WI38 (cell line): ENCODE measurements at regions not wholly inside any gene's neighbourhood (a gene's known extent, or its start where the extent isn't known, plus 50 kb on each side); places are given as distances from the start of the nearest gene placed in this dataset.
"Not testable (repeated sequence)": the region's sequence is repeated elsewhere in the genome, so short reads cannot be mapped to it uniquely, and the experiment has no call there.

Experiments used
- H3K4me3 ChIP-seq: 2 replicates; pipeline ENCODE4 v1.5.1; 2011; ENCODE audit warnings: low read depth, mild to moderate bottlenecking, control low read depth, low read length
- TF ChIP-seq, protein P1 (sequence below): IDR thresholded peaks from 2 replicates; pipeline ENCODE4 v1.5.1; 2012; ENCODE audit warnings: low read depth, mild to moderate bottlenecking, control low read depth, low read length

DNA sequence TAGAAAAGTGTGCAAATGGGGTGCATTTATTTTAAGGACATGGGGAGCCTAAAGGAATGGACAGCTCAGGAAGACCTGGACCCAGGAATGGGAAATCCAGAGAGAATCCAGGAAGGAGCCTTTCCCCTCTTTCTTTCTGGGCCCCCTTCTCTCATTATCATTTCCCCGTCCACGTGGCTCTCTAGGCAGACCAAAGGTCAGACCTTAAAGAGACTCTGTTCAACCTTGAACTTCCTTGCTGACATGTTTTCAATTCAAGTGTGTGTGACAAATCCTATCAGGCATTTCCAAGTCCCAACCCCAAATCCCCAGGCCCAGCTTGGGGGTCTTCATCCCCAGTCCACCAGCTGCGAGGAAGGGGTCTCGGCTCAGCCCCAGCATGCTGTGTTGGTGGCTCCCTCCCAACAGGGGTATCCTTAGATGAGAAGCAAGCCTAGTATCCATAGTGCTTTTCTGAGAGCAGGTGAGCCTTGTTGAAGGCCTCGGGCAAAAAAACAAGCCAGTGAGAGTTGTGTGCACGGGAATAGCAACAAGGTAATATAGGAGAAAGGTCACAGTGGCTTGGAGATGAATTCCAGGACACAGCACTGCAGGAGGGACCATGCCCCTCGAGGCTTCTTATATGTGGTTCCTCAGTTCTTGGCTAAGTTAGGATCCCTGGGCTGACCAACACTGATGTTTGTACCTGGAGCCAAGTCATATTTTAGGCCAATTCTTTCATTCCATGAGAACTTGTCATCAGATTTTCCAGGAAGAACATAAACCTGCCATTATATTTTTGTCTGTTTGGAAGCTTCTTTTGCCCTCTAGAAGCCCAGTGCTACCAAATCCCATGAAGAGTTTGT is 130.0 kb downstream of the ASB7 start:
- H3K4me3 ChIP-seq: no peak overlapping the region
- TF ChIP-seq, protein P1, sequence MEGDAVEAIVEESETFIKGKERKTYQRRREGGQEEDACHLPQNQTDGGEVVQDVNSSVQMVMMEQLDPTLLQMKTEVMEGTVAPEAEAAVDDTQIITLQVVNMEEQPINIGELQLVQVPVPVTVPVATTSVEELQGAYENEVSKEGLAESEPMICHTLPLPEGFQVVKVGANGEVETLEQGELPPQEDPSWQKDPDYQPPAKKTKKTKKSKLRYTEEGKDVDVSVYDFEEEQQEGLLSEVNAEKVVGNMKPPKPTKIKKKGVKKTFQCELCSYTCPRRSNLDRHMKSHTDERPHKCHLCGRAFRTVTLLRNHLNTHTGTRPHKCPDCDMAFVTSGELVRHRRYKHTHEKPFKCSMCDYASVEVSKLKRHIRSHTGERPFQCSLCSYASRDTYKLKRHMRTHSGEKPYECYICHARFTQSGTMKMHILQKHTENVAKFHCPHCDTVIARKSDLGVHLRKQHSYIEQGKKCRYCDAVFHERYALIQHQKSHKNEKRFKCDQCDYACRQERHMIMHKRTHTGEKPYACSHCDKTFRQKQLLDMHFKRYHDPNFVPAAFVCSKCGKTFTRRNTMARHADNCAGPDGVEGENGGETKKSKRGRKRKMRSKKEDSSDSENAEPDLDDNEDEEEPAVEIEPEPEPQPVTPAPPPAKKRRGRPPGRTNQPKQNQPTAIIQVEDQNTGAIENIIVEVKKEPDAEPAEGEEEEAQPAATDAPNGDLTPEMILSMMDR: no peak

DNA sequence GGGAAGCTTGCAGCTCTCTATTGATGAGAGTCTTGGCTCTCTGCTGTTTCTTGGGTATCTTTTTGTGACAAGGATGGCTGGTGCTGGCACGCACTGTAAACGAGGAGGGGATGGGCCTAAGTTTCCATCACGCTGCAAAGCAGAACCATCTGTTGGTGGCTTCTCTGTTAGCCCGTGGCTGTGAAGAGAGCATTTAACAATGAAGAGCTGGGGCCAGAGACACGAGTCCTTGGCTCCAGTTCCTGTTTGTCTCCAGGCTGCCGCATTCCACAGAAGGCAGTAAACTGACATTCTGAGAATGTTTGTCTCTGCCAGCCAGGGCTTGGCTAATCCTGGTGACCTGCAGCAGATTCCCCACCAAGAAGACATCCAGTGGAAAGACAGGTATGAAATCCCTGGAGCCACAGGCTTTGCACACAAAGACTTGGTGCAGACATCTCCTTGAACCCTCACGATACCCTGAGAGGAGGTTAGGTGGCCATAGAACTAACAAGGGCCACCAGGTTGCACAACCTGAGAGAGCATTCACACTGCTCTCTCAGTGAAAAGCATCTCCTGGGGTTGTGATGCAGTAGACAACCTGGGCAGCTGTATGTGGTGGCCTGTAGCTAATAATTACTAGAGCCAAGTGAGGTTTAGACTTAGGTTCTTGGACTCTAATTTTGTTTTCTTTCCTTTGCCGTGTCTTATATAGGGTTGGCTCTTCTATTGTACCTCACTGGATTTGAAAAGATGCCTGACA is 130.9 kb downstream of the ASB7 start:
- TF ChIP-seq, protein P1: no peak
- H3K4me3 ChIP-seq: no peak overlapping the region

DNA sequence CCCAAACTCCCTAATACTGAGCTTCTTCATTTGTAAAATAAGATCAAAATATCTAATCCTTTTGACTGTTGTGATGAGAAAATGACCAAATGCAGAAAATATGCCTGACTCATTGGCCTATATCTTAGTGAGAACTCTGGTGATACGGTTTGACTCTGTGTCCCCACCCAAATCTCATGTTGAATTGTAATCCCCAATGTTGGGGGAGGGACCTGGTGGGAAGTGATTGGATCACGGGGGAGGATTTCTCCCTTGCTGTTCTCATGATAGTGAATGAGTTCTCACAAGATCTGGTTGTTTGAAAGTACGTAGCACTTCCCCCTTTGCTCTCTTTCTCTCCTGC is 131.4 kb downstream of the ASB7 start:
- H3K4me3 ChIP-seq: not testable (repeated sequence)

DNA sequence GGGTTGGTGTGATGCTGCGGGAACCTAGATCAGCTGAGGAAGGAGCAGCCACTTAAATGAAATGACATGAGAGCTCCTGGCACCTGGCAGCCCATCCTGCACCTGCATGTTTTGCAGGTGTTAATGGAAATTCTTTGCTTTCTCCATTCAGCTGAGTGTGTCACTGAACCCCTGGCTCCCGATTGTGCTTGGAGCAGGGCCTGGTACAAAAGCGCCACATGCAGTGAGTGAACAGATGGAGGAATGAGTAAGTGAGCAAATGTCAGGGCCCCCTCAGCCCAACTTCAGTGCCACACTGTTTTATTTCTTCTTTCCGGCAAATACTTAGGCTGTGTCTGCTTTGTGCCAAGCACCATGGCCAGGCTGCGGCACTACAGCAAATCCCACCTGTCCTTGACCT is 132.2 kb downstream of the ASB7 start:
- TF ChIP-seq, protein P1: no peak
- H3K4me3 ChIP-seq: no peak overlapping the region

DNA sequence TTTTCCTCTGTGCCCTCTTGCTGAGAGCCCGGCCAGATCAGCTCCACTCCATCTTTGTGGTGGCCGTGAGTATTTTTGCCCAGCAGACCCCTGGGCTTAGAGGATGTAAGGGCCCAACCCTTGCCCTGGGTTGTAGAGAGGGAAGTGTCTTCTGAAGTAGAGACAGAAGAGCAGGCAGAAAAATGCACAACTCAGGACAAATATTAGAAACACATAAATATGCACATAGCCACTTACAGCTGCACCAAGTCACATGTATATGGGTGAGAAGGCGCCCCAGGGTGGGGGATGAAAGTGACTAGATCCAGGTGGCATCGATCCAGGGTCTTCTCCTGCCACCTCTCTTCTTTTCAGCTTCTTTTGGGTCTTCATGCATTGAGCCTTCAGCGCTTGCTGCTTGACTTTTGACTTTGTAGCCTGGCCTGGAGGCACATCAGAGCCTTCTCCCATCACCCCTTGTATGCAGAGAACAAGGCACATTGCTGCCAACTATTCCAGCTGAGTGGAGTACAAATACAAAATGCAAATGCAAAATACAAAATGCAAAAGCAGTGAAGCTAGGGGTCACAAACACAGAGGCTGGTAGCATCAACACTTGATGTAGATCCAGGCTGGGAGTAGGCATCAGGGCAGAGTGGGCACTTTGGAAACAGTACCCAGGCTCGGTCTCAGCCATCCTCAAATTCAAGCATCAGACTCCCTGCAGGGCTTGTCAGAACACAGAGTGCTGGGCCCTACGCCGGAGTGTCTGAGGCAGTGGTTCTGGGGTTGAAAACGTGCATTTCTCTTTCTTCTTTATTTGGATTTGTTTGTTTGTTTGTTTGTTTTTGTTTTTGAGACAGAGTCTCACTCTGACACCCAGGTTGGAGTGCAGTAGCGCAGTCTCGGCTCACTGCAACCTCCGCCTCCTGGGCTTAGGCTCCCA is 133.0 kb downstream of the ASB7 start:
- H3K4me3 ChIP-seq: no peak overlapping the region
- TF ChIP-seq, protein P1: no peak

DNA sequence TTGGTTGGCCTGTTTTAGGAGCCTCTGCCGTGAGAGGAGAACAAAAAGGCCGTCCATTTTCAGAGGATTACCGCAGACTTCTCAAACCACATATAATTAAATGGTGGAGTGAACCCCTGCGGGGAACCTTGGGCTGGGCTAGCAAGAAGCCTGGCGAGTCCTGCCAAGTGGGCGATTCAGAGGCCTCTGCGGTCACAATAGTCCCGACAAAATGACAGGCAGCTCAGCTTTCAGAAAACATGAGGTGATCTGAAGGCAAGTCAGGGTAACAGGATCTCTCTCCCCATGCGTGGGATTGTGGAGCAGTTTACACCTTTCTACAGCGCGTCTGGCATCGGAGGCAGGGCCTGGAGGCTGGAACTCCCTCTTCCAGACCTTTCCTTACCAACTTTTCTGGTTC is 134.8 kb downstream of the ASB7 start:
- TF ChIP-seq, protein P1: no peak
- no peak overlapping the region for H3K4me3 ChIP-seq

DNA sequence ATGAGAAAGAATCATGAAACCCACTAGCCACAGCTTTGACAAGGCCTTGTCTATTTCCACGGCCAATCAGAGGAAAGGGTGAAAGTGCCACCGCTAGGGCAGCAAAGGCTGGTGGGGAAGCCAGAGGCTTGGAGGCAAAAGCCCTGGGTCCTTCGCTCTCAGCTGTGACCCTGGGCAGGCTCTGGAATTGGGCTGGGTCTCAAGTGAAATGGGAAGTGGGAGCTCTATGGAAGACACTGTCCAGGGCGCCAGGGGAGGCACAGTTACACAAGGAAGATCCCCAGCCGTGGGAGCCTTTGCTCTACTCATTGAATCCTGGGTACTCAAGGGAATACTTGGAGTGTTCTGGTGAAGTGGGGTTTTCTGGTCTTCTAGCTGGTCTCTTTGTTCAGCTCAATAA is 136.2 kb downstream of the ASB7 start:
- TF ChIP-seq, protein P1: no peak
- H3K4me3 ChIP-seq: no peak overlapping the region
